Activated naive CD4-positive, alpha-beta T cell treated with anti-CD3 and anti-CD28 coated beads, Interleukin-2, amount 10 ng/mL, durations not matched to agents 7 days and 5 days (primary cell): ENCODE measurements at regions not wholly inside any gene's neighbourhood (a gene's known extent, or its start where the extent isn't known, plus 50 kb on each side); places are given as distances from the start of the nearest gene placed in this dataset.

Experiments
- CTCF ChIA-PET: fragments of 350-600 bp; sonication (Branson Sonifier 250); formaldehyde crosslinking; loops from one replicate; lab custom pipeline; 2021; ENCODE audit warnings: antibody characterized with exemption; lab: Charles Lee
- DNase-seq: peaks from one replicate; pipeline ENCODE4 v3.0.0-alpha.2; 2020
- H3K27ac Mint-ChIP-seq: one replicate; pipeline ENCODE4 v1.8.0; 2021; ENCODE audit warnings: mild to moderate bottlenecking, moderate library complexity, mixed read lengths
- H3K27me3 Mint-ChIP-seq: one replicate; pipeline ENCODE4 v1.8.0; 2021; ENCODE audit warnings: mild to moderate bottlenecking, mixed read lengths
- H3K36me3 Mint-ChIP-seq: one replicate; pipeline ENCODE4 v1.8.0; 2021; ENCODE audit warnings: mixed read lengths
- H3K4me1 Mint-ChIP-seq: one replicate; pipeline ENCODE4 v1.8.0; 2021; ENCODE audit warnings: mixed read lengths
- H3K4me3 Mint-ChIP-seq: one replicate; pipeline ENCODE4 v1.8.0; 2021; ENCODE audit warnings: mild to moderate bottlenecking, moderate library complexity, mixed read lengths
- H3K9me3 Mint-ChIP-seq: one replicate; pipeline ENCODE4 v1.8.0; 2021; ENCODE audit warnings: mixed read lengths

- Mint-ChIP-seq H3K36me3 (no peaks in the 10 kb centered on the region), H3K27me3 (no peaks in the 10 kb centered on the region), H3K9me3 (peaks cover 6% of the 10 kb centered on the region), H3K4me1 (no peaks in the 10 kb centered on the region), H3K4me3 (no peak overlapping the region), H3K27ac (no peak overlapping the region)
- CTCF ChIA-PET, result no interaction called here
- no peak for DNase-seq
These were observed 541.2 kb downstream of the ETV1 start for GRCh38 chr7:13448243-13448642.

GRCh38 chr7:13449460-13449859 lies 540.0 kb downstream of the ETV1 start:
- Mint-ChIP-seq H3K9me3 (peaks cover 6% of the 10 kb centered on the region), H3K4me1 (no peaks in the 10 kb centered on the region), H3K27me3 (no peaks in the 10 kb centered on the region), H3K4me3 (no peak overlapping the region), H3K36me3 (no peaks in the 10 kb centered on the region), H3K27ac (no peak overlapping the region)
- no peak for DNase-seq
- CTCF ChIA-PET, result no interaction called here

- CTCF ChIA-PET, result interaction anchor here (0.6 kb wide), 1 partner anchor 1660 kb away, joined by 3 read pairs; no protein-coding TSS in a partner anchor
- Mint-ChIP-seq H3K4me3 (no peak overlapping the region), H3K9me3 (peaks cover 3% of the 10 kb centered on the region), H3K36me3 (no peaks in the 10 kb centered on the region), H3K27me3 (no peaks in the 10 kb centered on the region), H3K27ac (no peak overlapping the region), H3K4me1 (no peaks in the 10 kb centered on the region)
- DNase-seq, result no peak
These were observed 534.4 kb downstream of the ETV1 start for GRCh38 chr7:13454916-13455592.

GRCh38 chr7:13457790-13458189 lies 531.7 kb downstream of the ETV1 start:
- H3K4me3 Mint-ChIP-seq, result no peak overlapping the region
- H3K27me3 Mint-ChIP-seq, result no peaks in the 10 kb centered on the region
- no peaks in the 10 kb centered on the region for H3K4me1 Mint-ChIP-seq
- CTCF ChIA-PET, result no interaction called here
- peaks cover 1% of the 10 kb centered on the region for H3K9me3 Mint-ChIP-seq
- no peaks in the 10 kb centered on the region for H3K36me3 Mint-ChIP-seq
- no peak for DNase-seq
- no peak overlapping the region for H3K27ac Mint-ChIP-seq

- Mint-ChIP-seq H3K4me3 (no peak overlapping the region), H3K27ac (no peak overlapping the region), H3K27me3 (no peaks in the 10 kb centered on the region), H3K36me3 (no peaks in the 10 kb centered on the region), H3K4me1 (no peaks in the 10 kb centered on the region), H3K9me3 (no peaks in the 10 kb centered on the region)
- no peak for DNase-seq
- CTCF ChIA-PET, result no interaction called here
These were observed 522.5 kb downstream of the ETV1 start for GRCh38 chr7:13466874-13467547.

- no peak for DNase-seq
- H3K27ac Mint-ChIP-seq, result no peak overlapping the region
- H3K36me3 Mint-ChIP-seq, result no peaks in the 10 kb centered on the region
- no peaks in the 10 kb centered on the region for H3K27me3 Mint-ChIP-seq
- no peaks in the 10 kb centered on the region for H3K9me3 Mint-ChIP-seq
- CTCF ChIA-PET, result no interaction called here
- H3K4me3 Mint-ChIP-seq, result no peak overlapping the region
- no peaks in the 10 kb centered on the region for H3K4me1 Mint-ChIP-seq
These were observed 512.5 kb downstream of the ETV1 start for GRCh38 chr7:13476881-13477444.

- H3K4me1 Mint-ChIP-seq, result no peaks in the 10 kb centered on the region
- H3K27ac Mint-ChIP-seq, result no peak overlapping the region
- H3K9me3 Mint-ChIP-seq, result peaks cover 9% of the 10 kb centered on the region
- CTCF ChIA-PET, result no interaction called here
- H3K36me3 Mint-ChIP-seq, result no peaks in the 10 kb centered on the region
- H3K4me3 Mint-ChIP-seq, result no peak overlapping the region
- no peaks in the 10 kb centered on the region for H3K27me3 Mint-ChIP-seq
- DNase-seq, result no peak
These were observed 500.1 kb downstream of the ETV1 start for GRCh38 chr7:13489386-13489785.

- Mint-ChIP-seq H3K27me3 (no peaks in the 10 kb centered on the region), H3K4me3 (no peak overlapping the region), H3K27ac (no peak overlapping the region), H3K9me3 (no peaks in the 10 kb centered on the region), H3K36me3 (no peaks in the 10 kb centered on the region), H3K4me1 (no peaks in the 10 kb centered on the region)
- CTCF ChIA-PET, result no interaction called here
- no peak for DNase-seq
These were observed 492.5 kb downstream of the ETV1 start for GRCh38 chr7:13496976-13497375.

GRCh38 chr7:13508586-13508985 lies 480.9 kb downstream of the ETV1 start:
- CTCF ChIA-PET, result no interaction called here
- Mint-ChIP-seq H3K4me3 (no peak overlapping the region), H3K36me3 (no peaks in the 10 kb centered on the region), H3K27ac (no peak overlapping the region), H3K9me3 (peaks cover 9% of the 10 kb centered on the region), H3K4me1 (no peaks in the 10 kb centered on the region), H3K27me3 (no peaks in the 10 kb centered on the region)
- no peak for DNase-seq

GRCh38 chr7:13518738-13519137 lies 470.7 kb downstream of the ETV1 start:
- Mint-ChIP-seq H3K4me3 (no peak overlapping the region), H3K36me3 (no peaks in the 10 kb centered on the region), H3K9me3 (peaks cover 2% of the 10 kb centered on the region), H3K4me1 (no peaks in the 10 kb centered on the region), H3K27me3 (no peaks in the 10 kb centered on the region), H3K27ac (no peak overlapping the region)
- CTCF ChIA-PET, result no interaction called here
- no peak for DNase-seq

GRCh38 chr7:13524076-13524475 lies 465.4 kb downstream of the ETV1 start:
- no peaks in the 10 kb centered on the region for H3K36me3 Mint-ChIP-seq
- H3K4me1 Mint-ChIP-seq, result no peaks in the 10 kb centered on the region
- no peaks in the 10 kb centered on the region for H3K9me3 Mint-ChIP-seq
- CTCF ChIA-PET, result interaction anchor here (0.7 to 0.8 kb wide), 2 partner anchors 263 to 462 kb away, joined by 3 read pairs; no protein-coding TSS in a partner anchor
- H3K27me3 Mint-ChIP-seq, result no peaks in the 10 kb centered on the region
- no peak overlapping the region for H3K4me3 Mint-ChIP-seq
- no peak overlapping the region for H3K27ac Mint-ChIP-seq
- no peak for DNase-seq

GRCh38 chr7:13532028-13532753 lies 457.3 kb downstream of the ETV1 start:
- Mint-ChIP-seq H3K27me3 (no peaks in the 10 kb centered on the region), H3K36me3 (no peaks in the 10 kb centered on the region), H3K4me3 (no peak overlapping the region), H3K4me1 (no peaks in the 10 kb centered on the region), H3K9me3 (no peaks in the 10 kb centered on the region), H3K27ac (no peak overlapping the region)
- CTCF ChIA-PET, result interaction anchor here (0.6 kb wide), 1 partner anchor 21 kb away, joined by 3 read pairs; no protein-coding TSS in a partner anchor
- no peak for DNase-seq

- Mint-ChIP-seq H3K27me3 (no peaks in the 10 kb centered on the region), H3K4me1 (no peaks in the 10 kb centered on the region), H3K36me3 (no peaks in the 10 kb centered on the region), H3K27ac (no peak overlapping the region), H3K9me3 (no peaks in the 10 kb centered on the region), H3K4me3 (no peak overlapping the region)
- no peak for DNase-seq
- CTCF ChIA-PET, result no interaction called here
These were observed 450.8 kb downstream of the ETV1 start for GRCh38 chr7:13538669-13539068.

GRCh38 chr7:13540429-13540828 lies 449.0 kb downstream of the ETV1 start:
- no peaks in the 10 kb centered on the region for H3K36me3 Mint-ChIP-seq
- no peaks in the 10 kb centered on the region for H3K4me1 Mint-ChIP-seq
- no peak for DNase-seq

More at GRCh38 chr7:13540429-13540828, 449.0 kb downstream of the ETV1 start:
- CTCF ChIA-PET, result no interaction called here
- no peak overlapping the region for H3K4me3 Mint-ChIP-seq
- H3K27ac Mint-ChIP-seq, result no peak overlapping the region
- no peaks in the 10 kb centered on the region for H3K9me3 Mint-ChIP-seq
- H3K27me3 Mint-ChIP-seq, result no peaks in the 10 kb centered on the region
